Type B pancreatic cell (in vitro differentiated cells): ENCODE measurements at regions not wholly inside any gene's neighbourhood (a gene's known extent, or its start where the extent isn't known, plus 50 kb on each side); places are given as distances from the start of the nearest gene placed in this dataset.

Experiments used
- DNase-seq: peaks from one replicate; pipeline ENCODE4 v3.0.0; 2021; ENCODE audit warnings: mixed read lengths; ENCODE audit not compliant: unreplicated experiment; ENCODE audit errors: extremely low spot score
- H3K27ac Mint-ChIP-seq: 2 replicates; pipeline ENCODE4 v1.8.0; 2021; ENCODE audit warnings: mild to moderate bottlenecking, mixed read lengths
- H3K27me3 Mint-ChIP-seq: 2 replicates; pipeline ENCODE4 v1.8.0; 2021; ENCODE audit warnings: mixed read lengths
- H3K36me3 Mint-ChIP-seq: 2 replicates; pipeline ENCODE4 v1.8.0; 2021; ENCODE audit warnings: mixed read lengths
- H3K4me1 Mint-ChIP-seq: one replicate; pipeline ENCODE4 v1.8.0; 2021; ENCODE audit warnings: mixed read lengths; ENCODE audit not compliant: unreplicated experiment
- H3K4me3 Mint-ChIP-seq: 2 replicates; pipeline ENCODE4 v1.8.0; 2021; ENCODE audit warnings: mild to moderate bottlenecking, mixed read lengths
- H3K9me3 Mint-ChIP-seq: 2 replicates; pipeline ENCODE4 v1.8.0; 2021; ENCODE audit warnings: mixed read lengths
- TF ChIP-seq, protein P1 (sequence below): fragments of 200-600 bp; sonication (generic); conservative IDR thresholded peaks from 2 replicates; pipeline ENCODE4 v1.5.0; 2021; ENCODE audit warnings: antibody characterized with exemption, mild to moderate bottlenecking

DNA sequence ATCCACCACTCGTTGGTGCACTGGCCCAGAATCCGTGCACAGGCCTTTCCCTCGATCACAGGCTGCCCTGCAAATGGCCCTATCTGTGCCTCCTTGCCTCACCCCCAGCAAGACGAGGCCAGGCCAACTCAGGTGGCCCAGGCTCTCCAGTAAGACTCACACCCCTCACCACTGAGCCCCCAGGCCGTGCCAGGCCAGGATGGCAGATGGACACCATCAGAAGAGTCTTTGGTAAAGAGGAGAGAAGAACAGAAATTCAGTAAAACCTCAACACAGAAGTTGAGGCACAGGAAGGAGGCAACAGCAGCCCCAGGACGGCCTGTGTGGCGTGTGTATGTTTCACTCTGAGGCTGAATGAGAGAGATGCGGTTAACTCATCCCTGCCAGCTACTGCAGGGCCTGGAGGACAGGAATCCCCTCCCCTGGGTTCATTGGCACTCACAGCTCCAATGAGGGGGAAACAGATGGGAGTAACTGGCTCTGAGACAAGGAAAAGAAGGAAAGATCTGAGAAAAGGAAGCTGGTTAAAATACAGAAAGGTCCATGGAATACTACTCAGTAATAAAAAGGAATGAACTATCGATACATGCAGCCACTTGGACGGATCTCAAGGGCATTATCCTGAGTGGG lies 54.1 kb upstream of the WNT11 start:
- TF ChIP-seq, protein P1, sequence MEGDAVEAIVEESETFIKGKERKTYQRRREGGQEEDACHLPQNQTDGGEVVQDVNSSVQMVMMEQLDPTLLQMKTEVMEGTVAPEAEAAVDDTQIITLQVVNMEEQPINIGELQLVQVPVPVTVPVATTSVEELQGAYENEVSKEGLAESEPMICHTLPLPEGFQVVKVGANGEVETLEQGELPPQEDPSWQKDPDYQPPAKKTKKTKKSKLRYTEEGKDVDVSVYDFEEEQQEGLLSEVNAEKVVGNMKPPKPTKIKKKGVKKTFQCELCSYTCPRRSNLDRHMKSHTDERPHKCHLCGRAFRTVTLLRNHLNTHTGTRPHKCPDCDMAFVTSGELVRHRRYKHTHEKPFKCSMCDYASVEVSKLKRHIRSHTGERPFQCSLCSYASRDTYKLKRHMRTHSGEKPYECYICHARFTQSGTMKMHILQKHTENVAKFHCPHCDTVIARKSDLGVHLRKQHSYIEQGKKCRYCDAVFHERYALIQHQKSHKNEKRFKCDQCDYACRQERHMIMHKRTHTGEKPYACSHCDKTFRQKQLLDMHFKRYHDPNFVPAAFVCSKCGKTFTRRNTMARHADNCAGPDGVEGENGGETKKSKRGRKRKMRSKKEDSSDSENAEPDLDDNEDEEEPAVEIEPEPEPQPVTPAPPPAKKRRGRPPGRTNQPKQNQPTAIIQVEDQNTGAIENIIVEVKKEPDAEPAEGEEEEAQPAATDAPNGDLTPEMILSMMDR, result no peak
- no peak overlapping the region for H3K27ac Mint-ChIP-seq
- H3K36me3 Mint-ChIP-seq, result no peaks in the 10 kb centered on the region
- no peak overlapping the region for H3K4me3 Mint-ChIP-seq
- peaks cover 5% of the 10 kb centered on the region for H3K4me1 Mint-ChIP-seq
- no peaks in the 10 kb centered on the region for H3K9me3 Mint-ChIP-seq
- no peak for DNase-seq
- H3K27me3 Mint-ChIP-seq, result peaks cover 24% of the 10 kb centered on the region

DNA sequence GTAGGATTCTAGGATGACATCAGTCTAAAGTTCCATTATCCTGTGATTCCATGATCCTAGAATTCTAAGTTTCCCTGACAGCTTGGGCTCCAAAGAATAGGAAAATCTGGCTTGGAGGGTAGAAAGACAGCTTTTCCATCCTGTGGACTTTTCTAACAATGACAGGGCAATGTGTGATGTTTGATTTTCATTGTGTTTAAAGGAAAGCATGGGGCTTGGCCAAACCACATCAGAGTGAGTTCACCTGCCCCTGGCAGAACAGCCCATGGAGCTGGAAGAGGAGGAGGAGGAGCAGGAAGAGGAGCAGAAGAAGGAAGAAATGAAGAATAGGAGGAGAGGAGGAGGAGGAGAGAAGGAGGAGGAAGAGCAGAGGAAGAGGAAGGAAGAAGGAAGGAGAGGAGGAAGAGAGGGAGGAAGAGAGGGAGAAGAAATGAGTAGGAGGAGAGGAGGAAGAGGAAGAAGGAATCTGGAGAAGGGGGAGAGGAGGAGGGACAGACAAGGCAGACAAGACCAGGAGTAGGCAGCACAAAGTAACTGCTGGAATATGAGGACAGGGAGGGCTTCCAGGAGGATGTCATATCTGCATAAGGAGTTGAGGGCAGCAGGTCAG lies 53.1 kb upstream of the WNT11 start:
- no peaks in the 10 kb centered on the region for H3K36me3 Mint-ChIP-seq
- TF ChIP-seq, protein P1, result no peak
- H3K27me3 Mint-ChIP-seq, result peaks cover 24% of the 10 kb centered on the region

DNA sequence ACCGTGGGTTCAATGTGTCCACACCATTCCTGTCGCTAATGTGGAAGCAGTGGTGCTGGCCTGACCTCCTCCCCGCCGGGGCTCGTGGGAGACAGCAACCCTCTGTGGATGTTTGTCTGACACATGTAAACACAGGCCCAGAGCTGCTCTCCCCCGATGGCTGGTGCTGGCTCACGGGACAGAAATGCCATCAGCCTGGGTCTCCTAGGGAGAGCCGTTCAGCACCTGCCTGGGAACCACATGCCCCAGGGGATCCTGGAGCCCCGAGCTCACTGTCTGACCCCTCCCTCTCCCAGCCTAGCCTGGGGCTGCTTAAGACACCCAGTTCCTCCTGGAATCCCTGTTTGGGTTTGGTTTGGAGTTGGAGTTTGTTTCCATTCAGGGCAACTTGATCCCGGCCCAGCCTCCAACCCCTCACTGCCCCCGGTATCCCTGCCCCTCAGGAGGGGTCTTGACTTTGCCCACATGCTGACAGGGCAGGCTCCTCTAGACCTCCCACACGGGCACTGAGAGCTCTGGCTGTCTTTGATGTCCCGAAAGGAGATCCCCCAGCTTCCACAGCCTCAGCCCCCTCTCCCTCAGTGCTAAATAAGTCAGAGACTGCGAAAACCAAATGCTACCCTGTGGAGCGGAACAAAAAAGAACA lies 50.9 kb upstream of the WNT11 start:
- no peaks in the 10 kb centered on the region for H3K9me3 Mint-ChIP-seq
- H3K36me3 Mint-ChIP-seq, result no peaks in the 10 kb centered on the region
- H3K27ac Mint-ChIP-seq, result no peak overlapping the region
- H3K27me3 Mint-ChIP-seq, result peaks cover 18% of the 10 kb centered on the region
- no peak for DNase-seq
- peaks cover 12% of the 10 kb centered on the region for H3K4me1 Mint-ChIP-seq
- TF ChIP-seq, protein P1, result no peak
- no peak overlapping the region for H3K4me3 Mint-ChIP-seq

More for the DNA sequence above, 53.1 kb upstream of the WNT11 start:
- Mint-ChIP-seq H3K4me1 (peaks cover 5% of the 10 kb centered on the region), H3K27ac (no peak overlapping the region), H3K9me3 (no peaks in the 10 kb centered on the region), H3K4me3 (no peak overlapping the region)
- DNase-seq, result no peak

DNA sequence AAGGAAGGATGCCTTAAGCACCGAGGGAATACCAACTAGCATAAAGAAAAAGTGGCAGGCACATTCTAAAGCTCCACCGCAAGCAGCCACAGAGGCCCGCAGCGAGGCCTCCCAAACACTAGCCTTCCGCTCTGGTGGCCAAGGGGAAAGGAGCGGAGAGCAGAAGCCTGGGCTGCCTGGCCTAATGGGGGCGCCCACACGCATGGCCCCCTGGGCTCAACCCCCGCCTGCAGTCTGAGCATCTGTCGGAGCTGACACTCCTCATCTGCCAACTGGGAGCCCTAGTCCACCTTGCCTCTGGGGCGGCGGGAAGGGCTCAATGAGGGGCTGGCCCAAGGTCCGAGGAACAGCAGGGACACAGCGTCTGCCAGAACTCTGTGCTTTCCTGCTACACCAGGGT lies 50.1 kb upstream of the WNT11 start:
- H3K9me3 Mint-ChIP-seq, result no peaks in the 10 kb centered on the region
- TF ChIP-seq, protein P1, result no peak
- no peak for DNase-seq
- H3K4me3 Mint-ChIP-seq, result no peak overlapping the region
- H3K27ac Mint-ChIP-seq, result no peak overlapping the region
- H3K4me1 Mint-ChIP-seq, result peaks cover 14% of the 10 kb centered on the region
- no peaks in the 10 kb centered on the region for H3K36me3 Mint-ChIP-seq
- H3K27me3 Mint-ChIP-seq, result peaks cover 20% of the 10 kb centered on the region
